ENCODE measurements at regions not wholly inside any gene's neighbourhood (a gene's known extent, or its start where the extent isn't known, plus 50 kb on each side); places are given as distances from the start of the nearest gene placed in this dataset.

DNA sequence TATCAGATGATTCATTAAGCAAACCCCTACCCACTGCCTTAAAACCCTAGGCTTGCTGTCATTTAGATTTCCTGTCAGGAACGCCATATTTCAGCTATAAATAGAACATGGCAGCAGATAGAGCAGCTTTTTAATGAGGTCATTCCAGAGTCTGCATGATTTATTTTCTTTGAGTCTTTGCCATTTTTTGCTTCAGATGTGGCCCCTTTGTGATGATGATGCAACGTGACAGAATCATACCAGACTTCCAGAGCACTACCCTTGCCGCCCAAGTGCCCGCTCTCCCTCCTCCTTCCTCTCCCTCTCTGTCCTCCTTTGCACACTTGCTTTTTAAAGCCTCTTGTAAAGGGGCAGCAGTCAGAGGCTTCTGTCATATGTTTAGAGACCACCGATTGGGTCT lies 55.5 kb upstream of the TRIM67 start:
- TF ChIP-seq GATA2 (IDR thresholded peaks at IDR 0.05; ENCODE audit: low read depth, low read length) (no peak), GATA3 (IDR thresholded peaks at IDR 0.05; ENCODE audit: low read depth, low read length) (no peak)
